ENCODE measurements at regions not wholly inside any gene's neighbourhood (a gene's known extent, or its start where the extent isn't known, plus 50 kb on each side); places are given as distances from the start of the nearest gene placed in this dataset.
"Not testable (repeated sequence)": the region's sequence is repeated elsewhere in the genome, so short reads cannot be mapped to it uniquely, and the experiment has no call there.

GRCh38 chr4:66273110-66273509 lies 602.8 kb upstream of the EPHA5 start:
- no peak for DNase-seq (ENCODE audit: low read depth)

GRCh38 chr4:66270356-66270755 lies 600.1 kb upstream of the EPHA5 start:
- not testable (repeated sequence) for DNase-seq (ENCODE audit: low read depth)

GRCh38 chr4:66266554-66266953 lies 596.3 kb upstream of the EPHA5 start:
- DNase-seq (ENCODE audit: low read depth), result not testable (repeated sequence)

GRCh38 chr4:66266035-66266434 lies 595.7 kb upstream of the EPHA5 start:
- no peak for DNase-seq (ENCODE audit: low read depth)

- no peak for DNase-seq (ENCODE audit: low read depth)
Observed at GRCh38 chr4:66252291-66252690, 582.0 kb upstream of the EPHA5 start.

- no peak for DNase-seq (ENCODE audit: low read depth)
Observed at GRCh38 chr4:66246643-66247042, 576.4 kb upstream of the EPHA5 start.

- DNase-seq (ENCODE audit: low read depth), result no peak
Observed at GRCh38 chr4:66235876-66236275, 565.6 kb upstream of the EPHA5 start.

GRCh38 chr4:66229885-66230284 lies 559.6 kb upstream of the EPHA5 start:
- no peak for DNase-seq (ENCODE audit: low read depth)

GRCh38 chr4:66225539-66225938 lies 555.2 kb upstream of the EPHA5 start:
- no peak for DNase-seq (ENCODE audit: low read depth)

- DNase-seq (ENCODE audit: low read depth), result no peak
Observed at GRCh38 chr4:66223068-66223703, 552.9 kb upstream of the EPHA5 start.

GRCh38 chr4:66219401-66219800 lies 549.1 kb upstream of the EPHA5 start:
- no peak for DNase-seq (ENCODE audit: low read depth)

GRCh38 chr4:66216252-66216651 lies 546.0 kb upstream of the EPHA5 start:
- DNase-seq (ENCODE audit: low read depth), result no peak

GRCh38 chr4:66212489-66212888 lies 542.2 kb upstream of the EPHA5 start:
- no peak for DNase-seq (ENCODE audit: low read depth)

- no peak for DNase-seq (ENCODE audit: low read depth)
Observed at GRCh38 chr4:66204534-66205247, 534.4 kb upstream of the EPHA5 start.

GRCh38 chr4:66202870-66203269 lies 532.6 kb upstream of the EPHA5 start:
- DNase-seq (ENCODE audit: low read depth), result no peak

GRCh38 chr4:66197451-66197850 lies 527.2 kb upstream of the EPHA5 start:
- no peak for DNase-seq (ENCODE audit: low read depth)

- DNase-seq (ENCODE audit: low read depth), result no peak
Observed at GRCh38 chr4:66193487-66193886, 523.2 kb upstream of the EPHA5 start.

GRCh38 chr4:66187175-66187720 lies 517.0 kb upstream of the EPHA5 start:
- no peak for DNase-seq (ENCODE audit: low read depth)

GRCh38 chr4:66186095-66186494 lies 515.8 kb upstream of the EPHA5 start:
- no peak for DNase-seq (ENCODE audit: low read depth)

- no peak for DNase-seq (ENCODE audit: low read depth)
Observed at GRCh38 chr4:66182636-66183035, 512.3 kb upstream of the EPHA5 start.

GRCh38 chr4:66178906-66179305 lies 508.6 kb upstream of the EPHA5 start:
- no peak for DNase-seq (ENCODE audit: low read depth)

GRCh38 chr4:66169341-66169740 lies 499.1 kb upstream of the EPHA5 start:
- no peak for DNase-seq (ENCODE audit: low read depth)

- no peak for DNase-seq (ENCODE audit: low read depth)
Observed at GRCh38 chr4:66164869-66165268, 494.6 kb upstream of the EPHA5 start.

- no peak for DNase-seq (ENCODE audit: low read depth)
Observed at GRCh38 chr4:66160606-66161005, 490.3 kb upstream of the EPHA5 start.

Data from stimulated activated CD8-positive, alpha-beta memory T cell treated with anti-CD3 and anti-CD28 coated beads, Interleukin-7, amount 100 ng/mL, for 24 hours (primary cell).